Keratinocyte (primary cell): ENCODE measurements at regions not wholly inside any gene's neighbourhood (a gene's known extent, or its start where the extent isn't known, plus 50 kb on each side); places are given as distances from the start of the nearest gene placed in this dataset.

Source experiments
- EZH2 ChIP-seq: IDR thresholded peaks from one replicate; pipeline ENCODE4 v1.6.1; 2012; ENCODE audit warnings: inconsistent platforms, mild to moderate bottlenecking, low read length, moderate library complexity
- TF ChIP-seq, protein P1 (sequence below), 3 experiments: IDR thresholded peaks in 1 of 3; conservative IDR thresholded peaks in 1 of 3; optimal IDR thresholded peaks in 1 of 3; 2 replicates in 2 of 3; 3 replicates in 1 of 3; pipeline versions ENCODE3 to v1.5.1; 2011; ENCODE audit warnings: low read length in 3 of 3, mild to moderate bottlenecking in 3 of 3, moderate library complexity in 2 of 3, control low read depth in 1 of 3, inconsistent platforms in 1 of 3; ENCODE audit not compliant: insufficient read depth in 2 of 3; ENCODE audit errors: extremely low read depth in 1 of 3

- TF ChIP-seq, protein P1, sequence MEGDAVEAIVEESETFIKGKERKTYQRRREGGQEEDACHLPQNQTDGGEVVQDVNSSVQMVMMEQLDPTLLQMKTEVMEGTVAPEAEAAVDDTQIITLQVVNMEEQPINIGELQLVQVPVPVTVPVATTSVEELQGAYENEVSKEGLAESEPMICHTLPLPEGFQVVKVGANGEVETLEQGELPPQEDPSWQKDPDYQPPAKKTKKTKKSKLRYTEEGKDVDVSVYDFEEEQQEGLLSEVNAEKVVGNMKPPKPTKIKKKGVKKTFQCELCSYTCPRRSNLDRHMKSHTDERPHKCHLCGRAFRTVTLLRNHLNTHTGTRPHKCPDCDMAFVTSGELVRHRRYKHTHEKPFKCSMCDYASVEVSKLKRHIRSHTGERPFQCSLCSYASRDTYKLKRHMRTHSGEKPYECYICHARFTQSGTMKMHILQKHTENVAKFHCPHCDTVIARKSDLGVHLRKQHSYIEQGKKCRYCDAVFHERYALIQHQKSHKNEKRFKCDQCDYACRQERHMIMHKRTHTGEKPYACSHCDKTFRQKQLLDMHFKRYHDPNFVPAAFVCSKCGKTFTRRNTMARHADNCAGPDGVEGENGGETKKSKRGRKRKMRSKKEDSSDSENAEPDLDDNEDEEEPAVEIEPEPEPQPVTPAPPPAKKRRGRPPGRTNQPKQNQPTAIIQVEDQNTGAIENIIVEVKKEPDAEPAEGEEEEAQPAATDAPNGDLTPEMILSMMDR (optimal IDR thresholded peaks at IDR 0.05 in 1 of 3, IDR thresholded peaks at IDR 0.05 in 1 of 3, conservative IDR thresholded peaks at IDR 0.05 in 1 of 3; ENCODE audit: extremely low read depth in 1 of 3, insufficient read depth in 2 of 3, low read length in 3 of 3): no peak
- TF ChIP-seq EZH2: no peak
Observed at GRCh38 chr20:20815711-20816455, 103.4 kb upstream of the RALGAPA2 start.
